ENCODE measurements at regions not wholly inside any gene's neighbourhood (a gene's known extent, or its start where the extent isn't known, plus 50 kb on each side); places are given as distances from the start of the nearest gene placed in this dataset.

DNA sequence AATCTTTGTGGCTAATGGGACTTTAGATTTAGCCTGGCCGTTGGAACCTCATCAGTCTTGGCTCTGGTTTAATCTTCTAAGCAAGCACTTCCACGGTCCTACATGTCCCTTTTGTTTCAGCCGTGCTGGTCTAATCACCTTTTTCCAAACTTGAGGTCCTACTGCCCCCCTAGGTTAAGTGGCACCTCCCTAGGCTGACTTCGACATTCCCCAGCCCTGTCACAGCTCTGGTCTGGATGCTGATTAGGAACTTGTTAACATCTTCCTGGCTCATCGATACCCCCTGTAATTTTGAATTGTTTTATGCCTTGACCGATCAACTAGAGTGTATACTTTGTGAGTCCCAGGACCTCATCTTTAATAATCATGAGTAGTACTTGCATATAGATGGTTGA lies 56.6 kb downstream of the OTOR start:
- Histone ChIP-seq H3F3A (ENCODE audit: low read depth) (no peaks in the 10 kb centered on the region), H3K4me1 (ENCODE audit: insufficient read depth, low read length, poor library complexity, severe bottlenecking) (no peaks in the 10 kb centered on the region), H2AFZ (ENCODE audit: low read length) (no peak overlapping the region), H3K27me3 (ENCODE audit: insufficient read depth, low read length, poor library complexity, severe bottlenecking) (no peaks in the 10 kb centered on the region), H4K20me1 (ENCODE audit: insufficient read depth, low read length, poor library complexity, severe bottlenecking) (no peaks in the 10 kb centered on the region), H3K36me3 (ENCODE audit: insufficient read depth, low read length) (no peaks in the 10 kb centered on the region), H3K9ac (ENCODE audit: low read depth, low read length, poor library complexity, severe bottlenecking) (no peak overlapping the region), H3K9me3 (ENCODE audit: insufficient read depth, low read depth, low read length) (no peaks in the 10 kb centered on the region), H3K79me2 (ENCODE audit: insufficient read depth, low read length) (no peaks in the 10 kb centered on the region), H3K9me2 (replicated peaks; ENCODE audit: low read depth, low read length) (no peaks in the 10 kb centered on the region), H3K4me2 (ENCODE audit: low read depth, low read length, poor library complexity, severe bottlenecking) (no peak overlapping the region), H3K4me3 (ENCODE audit: low read length, poor library complexity, severe bottlenecking) (no peak overlapping the region)
- TF ChIP-seq CTCF (conservative IDR thresholded peaks at IDR 0.05; ENCODE audit: low read length) (no peak), EZH2phosphoT487 (IDR thresholded peaks at IDR 0.05; ENCODE audit: borderline replicate concordance) (no peak)

DNA sequence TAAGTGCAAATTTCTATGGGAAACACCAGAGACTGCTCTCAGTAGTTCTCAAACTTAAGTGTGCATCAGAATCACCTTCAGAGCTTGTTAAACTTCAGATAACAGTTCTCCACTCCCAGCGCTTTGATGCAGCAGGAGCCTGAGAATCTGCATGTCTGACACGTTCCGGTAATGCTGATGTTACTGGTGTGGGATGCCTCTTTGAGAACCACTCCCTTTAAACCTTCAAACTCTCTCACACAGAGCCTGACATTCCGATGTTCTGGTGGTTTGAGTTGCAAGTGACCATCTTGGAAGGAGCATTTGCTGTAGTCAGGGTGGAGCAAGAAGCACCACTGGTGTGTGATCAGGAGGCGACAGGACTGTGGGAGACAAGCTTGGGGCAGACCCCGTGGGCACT lies 57.9 kb downstream of the OTOR start:
- Histone ChIP-seq H3K9me3 (ENCODE audit: insufficient read depth, low read depth, low read length) (no peaks in the 10 kb centered on the region), H3K9me2 (replicated peaks; ENCODE audit: low read depth, low read length) (no peaks in the 10 kb centered on the region), H3K79me2 (ENCODE audit: insufficient read depth, low read length) (no peaks in the 10 kb centered on the region), H2AFZ (ENCODE audit: low read length) (no peak overlapping the region), H3K4me2 (ENCODE audit: low read depth, low read length, poor library complexity, severe bottlenecking) (no peak overlapping the region), H3K4me1 (ENCODE audit: insufficient read depth, low read length, poor library complexity, severe bottlenecking) (no peaks in the 10 kb centered on the region), H3K36me3 (ENCODE audit: insufficient read depth, low read length) (no peaks in the 10 kb centered on the region), H4K20me1 (ENCODE audit: insufficient read depth, low read length, poor library complexity, severe bottlenecking) (no peaks in the 10 kb centered on the region), H3K4me3 (ENCODE audit: low read length, poor library complexity, severe bottlenecking) (no peak overlapping the region), H3K27me3 (ENCODE audit: insufficient read depth, low read length, poor library complexity, severe bottlenecking) (no peaks in the 10 kb centered on the region), H3K9ac (ENCODE audit: low read depth, low read length, poor library complexity, severe bottlenecking) (no peak overlapping the region), H3F3A (ENCODE audit: low read depth) (no peaks in the 10 kb centered on the region)
- TF ChIP-seq EZH2phosphoT487 (IDR thresholded peaks at IDR 0.05; ENCODE audit: borderline replicate concordance) (no peak), CTCF (conservative IDR thresholded peaks at IDR 0.05; ENCODE audit: low read length) (no peak)

GRCh38 chr20:16806886-16807285 lies 58.7 kb downstream of the OTOR start:
- H3K79me2 ChIP-seq (ENCODE audit: insufficient read depth, low read length) = no peaks in the 10 kb centered on the region

More at GRCh38 chr20:16806886-16807285, 58.7 kb downstream of the OTOR start:
- H2AFZ ChIP-seq (ENCODE audit: low read length) = no peak overlapping the region
- no peak overlapping the region for H3K9ac ChIP-seq (ENCODE audit: low read depth, low read length, poor library complexity, severe bottlenecking)
- no peak overlapping the region for H3K4me2 ChIP-seq (ENCODE audit: low read depth, low read length, poor library complexity, severe bottlenecking)
- no peaks in the 10 kb centered on the region for H3K9me3 ChIP-seq (ENCODE audit: insufficient read depth, low read depth, low read length)
- no peaks in the 10 kb centered on the region for H3K4me1 ChIP-seq (ENCODE audit: insufficient read depth, low read length, poor library complexity, severe bottlenecking)
- H3K9me2 ChIP-seq (replicated peaks; ENCODE audit: low read depth, low read length) = no peaks in the 10 kb centered on the region
- no peaks in the 10 kb centered on the region for H4K20me1 ChIP-seq (ENCODE audit: insufficient read depth, low read length, poor library complexity, severe bottlenecking)
- H3F3A ChIP-seq (ENCODE audit: low read depth) = no peaks in the 10 kb centered on the region
- no peak for TF ChIP-seq CTCF (conservative IDR thresholded peaks at IDR 0.05; ENCODE audit: low read length)
- TF ChIP-seq EZH2phosphoT487 (IDR thresholded peaks at IDR 0.05; ENCODE audit: borderline replicate concordance) = no peak
- H3K27me3 ChIP-seq (ENCODE audit: insufficient read depth, low read length, poor library complexity, severe bottlenecking) = no peaks in the 10 kb centered on the region
- H3K4me3 ChIP-seq (ENCODE audit: low read length, poor library complexity, severe bottlenecking) = no peak overlapping the region
- H3K36me3 ChIP-seq (ENCODE audit: insufficient read depth, low read length) = no peaks in the 10 kb centered on the region
